Neural crest cell (in vitro differentiated cells): ENCODE measurements at regions not wholly inside any gene's neighbourhood (a gene's known extent, or its start where the extent isn't known, plus 50 kb on each side); places are given as distances from the start of the nearest gene placed in this dataset.

Source experiments
- DNase-seq: peaks from one replicate; pipeline ENCODE4 v3.0.0; 2021; ENCODE audit warnings: low read depth, mixed read lengths, low spot score
- H3K27ac Mint-ChIP-seq: one replicate; pipeline ENCODE4 v1.8.0; 2021; ENCODE audit warnings: mild to moderate bottlenecking, mixed read lengths; ENCODE audit not compliant: unreplicated experiment
- H3K27me3 Mint-ChIP-seq: 2 replicates; pipeline ENCODE4 v1.8.0; 2021; ENCODE audit warnings: low read depth, mild to moderate bottlenecking, mixed read lengths
- H3K36me3 Mint-ChIP-seq: 2 replicates; pipeline ENCODE4 v1.8.0; 2021; ENCODE audit warnings: low read depth, mild to moderate bottlenecking, mixed read lengths
- H3K4me1 Mint-ChIP-seq: 2 replicates; pipeline ENCODE4 v1.8.0; 2021; ENCODE audit warnings: mixed read lengths
- H3K4me3 Mint-ChIP-seq: one replicate; pipeline ENCODE4 v1.8.0; 2021; ENCODE audit warnings: mild to moderate bottlenecking, mixed read lengths
- H3K9me3 Mint-ChIP-seq: 2 replicates; pipeline ENCODE4 v1.8.0; 2021; ENCODE audit warnings: mixed read lengths
- TF ChIP-seq, protein P1 (sequence below): fragments of 200-600 bp; sonication (generic); conservative IDR thresholded peaks from 2 replicates; pipeline ENCODE4 v1.5.0; 2021; ENCODE audit warnings: antibody characterized with exemption, mild to moderate bottlenecking

DNA sequence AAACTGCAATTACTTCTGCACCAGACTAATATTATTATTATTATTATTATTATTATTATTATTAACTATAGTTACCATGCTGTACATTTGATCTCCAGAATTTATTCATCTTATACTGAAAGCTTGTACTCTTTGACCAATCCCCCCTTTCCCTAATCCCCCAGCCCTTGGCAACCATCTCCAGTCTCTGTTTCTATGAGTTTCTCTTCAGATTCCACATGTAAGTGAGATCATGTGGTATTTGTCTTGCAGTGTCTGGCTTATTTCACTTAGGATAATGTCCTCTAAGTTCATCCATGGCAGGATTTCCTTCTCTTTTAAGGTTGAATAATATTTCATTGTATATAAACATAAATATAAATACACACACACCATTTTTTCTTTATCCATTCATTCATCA is 287.0 kb upstream of the DAB2 start:
- H3K4me3 Mint-ChIP-seq, result no peak overlapping the region
- no peaks in the 10 kb centered on the region for H3K36me3 Mint-ChIP-seq
- TF ChIP-seq, protein P1, sequence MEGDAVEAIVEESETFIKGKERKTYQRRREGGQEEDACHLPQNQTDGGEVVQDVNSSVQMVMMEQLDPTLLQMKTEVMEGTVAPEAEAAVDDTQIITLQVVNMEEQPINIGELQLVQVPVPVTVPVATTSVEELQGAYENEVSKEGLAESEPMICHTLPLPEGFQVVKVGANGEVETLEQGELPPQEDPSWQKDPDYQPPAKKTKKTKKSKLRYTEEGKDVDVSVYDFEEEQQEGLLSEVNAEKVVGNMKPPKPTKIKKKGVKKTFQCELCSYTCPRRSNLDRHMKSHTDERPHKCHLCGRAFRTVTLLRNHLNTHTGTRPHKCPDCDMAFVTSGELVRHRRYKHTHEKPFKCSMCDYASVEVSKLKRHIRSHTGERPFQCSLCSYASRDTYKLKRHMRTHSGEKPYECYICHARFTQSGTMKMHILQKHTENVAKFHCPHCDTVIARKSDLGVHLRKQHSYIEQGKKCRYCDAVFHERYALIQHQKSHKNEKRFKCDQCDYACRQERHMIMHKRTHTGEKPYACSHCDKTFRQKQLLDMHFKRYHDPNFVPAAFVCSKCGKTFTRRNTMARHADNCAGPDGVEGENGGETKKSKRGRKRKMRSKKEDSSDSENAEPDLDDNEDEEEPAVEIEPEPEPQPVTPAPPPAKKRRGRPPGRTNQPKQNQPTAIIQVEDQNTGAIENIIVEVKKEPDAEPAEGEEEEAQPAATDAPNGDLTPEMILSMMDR, result no peak
- no peaks in the 10 kb centered on the region for H3K9me3 Mint-ChIP-seq
- H3K4me1 Mint-ChIP-seq, result no peaks in the 10 kb centered on the region
- no peak for DNase-seq
- peaks cover 3% of the 10 kb centered on the region for H3K27me3 Mint-ChIP-seq
- no peak overlapping the region for H3K27ac Mint-ChIP-seq

DNA sequence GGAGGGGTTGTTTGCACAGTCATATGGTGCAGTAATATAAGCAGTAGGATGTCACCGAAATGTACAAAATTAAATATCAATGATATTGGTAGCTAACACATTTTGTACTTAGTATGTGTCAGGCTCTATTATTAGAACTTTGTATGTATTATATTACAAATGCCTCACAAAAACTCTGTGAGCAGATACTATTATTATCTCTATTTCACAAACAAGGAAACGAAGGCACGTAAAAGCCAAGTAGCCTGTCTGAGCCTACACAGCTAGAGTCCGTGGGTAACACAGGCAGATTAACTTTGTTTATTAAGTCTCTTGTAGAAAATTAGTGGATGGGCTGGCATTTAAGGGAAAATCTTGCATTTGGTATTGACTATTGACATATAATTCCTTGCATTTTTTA is 284.3 kb upstream of the DAB2 start:
- Mint-ChIP-seq H3K27ac (no peak overlapping the region), H3K9me3 (no peaks in the 10 kb centered on the region), H3K4me3 (no peak overlapping the region), H3K36me3 (no peaks in the 10 kb centered on the region), H3K4me1 (no peaks in the 10 kb centered on the region), H3K27me3 (peaks cover 3% of the 10 kb centered on the region)
- TF ChIP-seq, protein P1, result no peak
- no peak for DNase-seq

DNA sequence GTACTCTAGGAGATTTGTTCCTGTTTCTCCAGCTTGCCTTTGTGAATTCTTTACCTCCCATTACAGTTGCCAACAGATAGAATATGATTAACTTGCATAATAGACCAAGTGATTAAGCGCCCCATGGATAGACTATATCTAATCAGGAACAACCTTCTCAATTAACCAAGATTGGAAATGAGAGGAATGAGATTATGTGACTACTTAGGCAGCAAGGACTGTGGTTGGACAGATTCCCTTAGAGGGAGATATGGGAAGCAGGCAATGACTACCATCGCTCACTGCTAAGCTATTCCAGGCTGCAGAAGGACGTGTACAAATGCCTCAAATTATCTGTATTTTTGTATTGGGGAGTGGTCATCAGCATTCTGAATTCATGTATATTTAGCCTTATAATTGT is 278.1 kb upstream of the DAB2 start:
- Mint-ChIP-seq H3K4me1 (no peaks in the 10 kb centered on the region), H3K27ac (no peak overlapping the region), H3K36me3 (no peaks in the 10 kb centered on the region), H3K4me3 (no peak overlapping the region), H3K27me3 (no peaks in the 10 kb centered on the region), H3K9me3 (no peaks in the 10 kb centered on the region)
- TF ChIP-seq, protein P1, result no peak
- no peak for DNase-seq

DNA sequence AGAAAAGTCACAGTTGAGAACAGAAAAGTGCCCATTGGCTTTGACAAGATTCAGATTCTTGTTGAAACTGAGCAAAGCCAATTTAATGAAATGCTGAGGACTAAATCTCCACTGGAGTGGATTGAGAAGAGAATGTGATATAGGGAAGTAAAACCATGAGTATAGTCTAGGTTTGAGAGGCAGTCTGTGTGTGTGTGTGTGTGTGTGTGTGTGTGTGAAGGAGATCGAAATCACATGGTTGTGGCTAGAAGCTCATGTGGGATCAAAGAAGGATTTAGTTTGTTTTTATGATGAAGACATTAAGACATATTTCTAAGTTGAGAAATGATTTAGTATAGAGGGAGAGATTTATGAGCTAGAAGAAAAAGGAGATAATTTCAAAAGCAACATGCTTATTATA is 275.7 kb upstream of the DAB2 start:
- Mint-ChIP-seq H3K4me1 (no peaks in the 10 kb centered on the region), H3K27me3 (no peaks in the 10 kb centered on the region), H3K4me3 (no peak overlapping the region), H3K27ac (no peak overlapping the region), H3K36me3 (no peaks in the 10 kb centered on the region), H3K9me3 (no peaks in the 10 kb centered on the region)
- DNase-seq, result no peak
- TF ChIP-seq, protein P1, result no peak

DNA sequence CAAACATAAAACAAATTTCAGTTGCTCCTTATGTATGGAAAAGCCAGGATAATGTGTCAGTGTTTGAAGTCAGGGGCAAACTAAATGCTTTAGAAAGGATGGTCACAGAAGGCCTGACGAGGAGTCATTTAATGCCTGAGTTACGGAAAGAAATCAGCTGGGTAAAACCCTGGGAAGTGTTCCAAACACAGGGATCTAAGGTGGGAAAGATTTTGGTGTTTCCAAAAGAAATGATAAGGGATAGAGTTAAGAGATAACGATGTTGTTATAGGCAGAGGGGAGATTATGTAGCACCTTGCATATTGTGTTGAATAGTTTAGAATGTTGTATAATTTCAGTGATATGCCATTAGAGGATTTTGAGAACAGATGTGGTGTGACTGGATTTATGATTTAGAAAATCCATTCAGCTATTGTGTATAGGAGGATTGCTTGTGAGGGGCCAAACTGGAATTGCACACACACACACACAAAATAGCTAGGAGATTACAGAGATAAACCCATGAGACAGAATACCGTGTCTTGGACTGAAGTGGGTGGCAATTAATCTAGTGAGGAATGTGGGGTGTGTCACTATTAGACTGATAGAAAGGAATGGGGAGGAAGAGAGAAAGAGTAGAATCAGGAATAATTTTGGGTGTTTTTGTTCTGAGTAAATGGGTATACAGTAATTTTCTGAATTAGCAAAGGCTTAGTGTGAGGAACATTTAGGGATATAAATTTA is 274.2 kb upstream of the DAB2 start:
- no peak overlapping the region for H3K27ac Mint-ChIP-seq
- no peaks in the 10 kb centered on the region for H3K9me3 Mint-ChIP-seq
- no peak for DNase-seq
- no peaks in the 10 kb centered on the region for H3K4me1 Mint-ChIP-seq
- TF ChIP-seq, protein P1, result no peak
- no peak overlapping the region for H3K4me3 Mint-ChIP-seq
- no peaks in the 10 kb centered on the region for H3K36me3 Mint-ChIP-seq
- no peaks in the 10 kb centered on the region for H3K27me3 Mint-ChIP-seq
